Gastroesophageal sphincter (tissue), 3 donors: ENCODE measurements at regions not wholly inside any gene's neighbourhood (a gene's known extent, or its start where the extent isn't known, plus 50 kb on each side); places are given as distances from the start of the nearest gene placed in this dataset.

Source experiments
- EP300 ChIP-seq: sonication (generic); formaldehyde crosslinking; IDR thresholded peaks from one replicate; pipeline ENCODE4 v1.6.1; 2017; ENCODE audit warnings: antibody characterized with exemption, mild to moderate bottlenecking
- POLR2A ChIP-seq, 2 donors: fragments of 450-650 bp; IDR thresholded peaks; one replicate each; pipeline ENCODE4 v1.6.1; 2017; ENCODE audit warnings: antibody characterized with exemption in 2 of 2, mild to moderate bottlenecking in 2 of 2, moderate library complexity in 1 of 2
- POLR2AphosphoS5 ChIP-seq: sonication (generic); formaldehyde crosslinking; IDR thresholded peaks from one replicate; pipeline ENCODE4 v1.6.1; 2017; ENCODE audit warnings: antibody characterized with exemption
- TF ChIP-seq, protein P1 (sequence below), 4 experiments: fragments of 200-600 bp in 2 of 4; fragments of 450-650 bp in 2 of 4; sonication (generic) in 1 of 4; IDR thresholded peaks; one replicate each; pipeline ENCODE4 v1.5.1; 2017 to 2019; ENCODE audit warnings: antibody characterized with exemption in 4 of 4, mild to moderate bottlenecking in 2 of 4, moderate library complexity in 2 of 4

DNA sequence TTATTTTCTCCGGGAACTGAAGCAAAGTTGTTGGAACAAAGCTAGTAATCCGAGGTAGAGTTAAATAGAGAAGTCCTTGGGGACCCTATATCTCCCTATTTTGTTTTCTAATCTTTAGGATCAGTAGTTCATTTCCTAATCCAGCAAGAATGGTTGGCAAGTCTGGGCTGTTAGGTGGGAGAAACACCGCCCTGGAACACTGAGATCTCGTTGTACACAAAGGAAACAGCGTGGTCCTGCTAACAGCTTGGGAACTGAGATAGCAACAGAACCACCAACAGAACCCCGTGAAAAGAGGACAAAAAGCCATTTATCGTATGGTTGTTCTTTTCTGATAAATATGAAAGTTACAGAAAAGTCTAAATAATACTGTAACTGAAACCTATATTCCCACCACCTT lies 121.9 kb upstream of the CDC42BPA start:
- TF ChIP-seq EP300: no peak
- TF ChIP-seq, protein P1, sequence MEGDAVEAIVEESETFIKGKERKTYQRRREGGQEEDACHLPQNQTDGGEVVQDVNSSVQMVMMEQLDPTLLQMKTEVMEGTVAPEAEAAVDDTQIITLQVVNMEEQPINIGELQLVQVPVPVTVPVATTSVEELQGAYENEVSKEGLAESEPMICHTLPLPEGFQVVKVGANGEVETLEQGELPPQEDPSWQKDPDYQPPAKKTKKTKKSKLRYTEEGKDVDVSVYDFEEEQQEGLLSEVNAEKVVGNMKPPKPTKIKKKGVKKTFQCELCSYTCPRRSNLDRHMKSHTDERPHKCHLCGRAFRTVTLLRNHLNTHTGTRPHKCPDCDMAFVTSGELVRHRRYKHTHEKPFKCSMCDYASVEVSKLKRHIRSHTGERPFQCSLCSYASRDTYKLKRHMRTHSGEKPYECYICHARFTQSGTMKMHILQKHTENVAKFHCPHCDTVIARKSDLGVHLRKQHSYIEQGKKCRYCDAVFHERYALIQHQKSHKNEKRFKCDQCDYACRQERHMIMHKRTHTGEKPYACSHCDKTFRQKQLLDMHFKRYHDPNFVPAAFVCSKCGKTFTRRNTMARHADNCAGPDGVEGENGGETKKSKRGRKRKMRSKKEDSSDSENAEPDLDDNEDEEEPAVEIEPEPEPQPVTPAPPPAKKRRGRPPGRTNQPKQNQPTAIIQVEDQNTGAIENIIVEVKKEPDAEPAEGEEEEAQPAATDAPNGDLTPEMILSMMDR (IDR thresholded peaks at IDR 0.05): no peak
- no peak for TF ChIP-seq POLR2A (IDR thresholded peaks at IDR 0.05)
- no peak for TF ChIP-seq POLR2AphosphoS5
